Caco-2 (cell line): ENCODE measurements at regions not wholly inside any gene's neighbourhood (a gene's known extent, or its start where the extent isn't known, plus 50 kb on each side); places are given as distances from the start of the nearest gene placed in this dataset.

Experiments used
- BruUV-seq: library from RNA; stranded (reverse); fragments of 400-500 nt; replicated peaks from 2 replicates; lab custom pipeline; 2021; lab: Mats Ljungman, UMichigan
- CTCF ChIA-PET: fragments of 300-600 bp; sonication (Branson Sonifier 250); formaldehyde crosslinking; loops from one replicate; lab custom pipeline; 2022; ENCODE audit warnings: antibody characterized with exemption; lab: Charles Lee
- POLR2A ChIA-PET: fragments of 300-600 bp; sonication (Branson Sonifier 250); formaldehyde crosslinking; loops from one replicate; lab custom pipeline; 2022; ENCODE audit warnings: antibody characterized with exemption; lab: Charles Lee
- DNase-seq, 2 experiments: peaks; one replicate each; pipeline versions ENCODE4 v3.0.0 to v3.0.0-alpha.2; 2020 to 2022
- H3K27me3 ChIP-seq: replicated peaks from 2 replicates; pipeline ENCODE4 v1.6.0; 2011; ENCODE audit warnings: low read length; ENCODE audit not compliant: control insufficient read depth, insufficient read depth
- H3K36me3 ChIP-seq: 2 replicates; pipeline ENCODE4 v1.5.1; 2011; ENCODE audit warnings: low read length; ENCODE audit not compliant: control insufficient read depth, insufficient read depth
- H3K4me1 ChIP-seq: fragments of 250-450 bp; sonication (Bioruptor Pico); 2 replicates; pipeline ENCODE4 v1.5.1; 2020; ENCODE audit warnings: mild to moderate bottlenecking
- H3K4me3 ChIP-seq: 2 replicates; pipeline ENCODE4 v1.5.1; 2011; ENCODE audit warnings: low read depth, mild to moderate bottlenecking, control low read depth, low read length
- H3K9me3 ChIP-seq: fragments of 250-450 bp; sonication (Bioruptor Pico); 2 replicates; pipeline ENCODE4 v1.5.1; 2020; ENCODE audit warnings: mild to moderate bottlenecking, moderate library complexity
- H3K27ac Mint-ChIP-seq: one replicate; pipeline ENCODE4 v1.8.0; 2022; ENCODE audit warnings: mixed read lengths; ENCODE audit not compliant: unreplicated experiment
- H3K27me3 Mint-ChIP-seq: one replicate; pipeline ENCODE4 v1.8.0; 2022; ENCODE audit warnings: mixed read lengths; ENCODE audit not compliant: insufficient read depth, unreplicated experiment
- H3K36me3 Mint-ChIP-seq: one replicate; pipeline ENCODE4 v1.8.0; 2022; ENCODE audit warnings: mild to moderate bottlenecking, mixed read lengths; ENCODE audit not compliant: insufficient read depth, unreplicated experiment
- H3K4me1 Mint-ChIP-seq: one replicate; pipeline ENCODE4 v1.8.0; 2022; ENCODE audit warnings: low read depth, mixed read lengths; ENCODE audit not compliant: unreplicated experiment
- H3K4me3 Mint-ChIP-seq: one replicate; pipeline ENCODE4 v1.8.0; 2022; ENCODE audit warnings: mild to moderate bottlenecking, moderate library complexity, mixed read lengths; ENCODE audit not compliant: unreplicated experiment
- H3K9me3 Mint-ChIP-seq: one replicate; pipeline ENCODE4 v1.8.0; 2022; ENCODE audit warnings: mixed read lengths; ENCODE audit not compliant: unreplicated experiment
- CTCF ChIP-seq, 2 experiments: fragments of 200-600 bp in 1 of 2; IDR thresholded peaks; 1 replicate in 1 of 2; 2 replicates in 1 of 2; pipeline versions ENCODE4 v1.5.1 to v1.8.0; 2011 to 2022; ENCODE audit warnings: antibody characterized with exemption in 1 of 2, control low read depth in 1 of 2, inconsistent platforms in 1 of 2, low read depth in 1 of 2, low read length in 1 of 2, mild to moderate bottlenecking in 1 of 2, moderate library complexity in 1 of 2; ENCODE audit not compliant: insufficient read depth in 1 of 2, severe bottlenecking in 1 of 2, unreplicated experiment in 1 of 2
- intact Hi-C: fragments of 100-400 bp; cut with micrococcal nuclease; formaldehyde crosslinking; loops from one replicate; pipeline ENCODE4 v1.10.0; 2022; ENCODE audit not compliant: unreplicated experiment

DNA sequence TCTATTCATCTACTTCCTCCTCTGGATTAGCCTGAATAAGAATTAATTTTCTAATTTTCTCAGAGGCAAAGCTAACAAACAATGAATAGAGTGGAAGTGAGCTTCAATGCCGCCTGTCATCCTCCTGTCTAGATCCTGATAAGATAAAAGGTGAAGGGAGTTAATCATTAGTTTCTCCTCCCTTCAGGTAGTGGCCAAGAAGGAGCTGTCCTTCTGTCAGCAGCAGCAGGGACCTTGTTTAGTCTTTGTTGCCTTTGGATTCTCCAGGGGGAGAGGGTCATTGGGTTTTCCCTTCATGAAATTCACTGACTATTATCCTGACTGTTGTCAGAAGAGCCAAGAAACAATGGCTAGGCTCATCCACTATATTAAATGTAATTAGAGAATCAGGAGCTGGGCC lies 420.2 kb upstream of the GOT2 start:
- Mint-ChIP-seq H3K4me1 (no peaks in the 10 kb centered on the region), H3K27ac (no peak overlapping the region), H3K9me3 (no peaks in the 10 kb centered on the region), H3K4me3 (no peak overlapping the region), H3K27me3 (peaks cover 10% of the 10 kb centered on the region), H3K36me3 (no peaks in the 10 kb centered on the region)
- ChIA-PET CTCF (no interaction called here), POLR2A (interaction anchor here (0.6 kb wide), 1 partner anchor 9 kb away, joined by 3 read pairs; no protein-coding TSS in a partner anchor)
- BruUV-seq: no TSS peak
- H3K4me3 ChIP-seq: no peak overlapping the region
- H3K4me1 ChIP-seq: peaks cover 6% of the 10 kb centered on the region; the same call in 1 of the 2 replicates
- no peaks in the 10 kb centered on the region for H3K27me3 ChIP-seq
- TF ChIP-seq CTCF (IDR thresholded peaks at IDR 0.05; ENCODE audit: insufficient read depth in 1 of 2, low read depth in 1 of 2, low read length in 1 of 2, severe bottlenecking in 1 of 2, unreplicated experiment in 1 of 2): no peak
- no peaks in the 10 kb centered on the region for H3K9me3 ChIP-seq
- H3K36me3 ChIP-seq: no peaks in the 10 kb centered on the region
- intact Hi-C loops: no loop called here
- peak in 1 of 2 experiments; percentile 10 for DNase-seq

- no TSS peak for BruUV-seq
- peaks cover 6% of the 10 kb centered on the region for H3K27me3 Mint-ChIP-seq
- no peaks in the 10 kb centered on the region for H3K27me3 ChIP-seq
- no peaks in the 10 kb centered on the region for H3K9me3 ChIP-seq
- TF ChIP-seq CTCF (IDR thresholded peaks at IDR 0.05; ENCODE audit: insufficient read depth in 1 of 2, low read depth in 1 of 2, low read length in 1 of 2, severe bottlenecking in 1 of 2, unreplicated experiment in 1 of 2): no peak
- no peaks in the 10 kb centered on the region for H3K36me3 ChIP-seq
- intact Hi-C loops: no loop called here
- no peaks in the 10 kb centered on the region; the same call in 1 of the 2 replicates for H3K4me1 ChIP-seq
- ChIA-PET POLR2A (no interaction called here), CTCF (no interaction called here)
- no peaks in the 10 kb centered on the region for H3K4me1 Mint-ChIP-seq
- no peak for DNase-seq
- H3K27ac Mint-ChIP-seq: no peak overlapping the region
- no peak overlapping the region for H3K4me3 Mint-ChIP-seq
- H3K36me3 Mint-ChIP-seq: no peaks in the 10 kb centered on the region
- no peak overlapping the region for H3K4me3 ChIP-seq
- H3K9me3 Mint-ChIP-seq: no peaks in the 10 kb centered on the region
Measured at GRCh38 chr16:59148769-59149155, 414.6 kb upstream of the GOT2 start.

- no peaks in the 10 kb centered on the region for H3K27me3 ChIP-seq
- no peaks in the 10 kb centered on the region for H3K36me3 ChIP-seq
- intact Hi-C loops: no loop called here
- BruUV-seq: no TSS peak
- no peaks in the 10 kb centered on the region for H3K9me3 ChIP-seq
- POLR2A ChIA-PET: no interaction called here
- no peak for DNase-seq
- H3K4me1 ChIP-seq: no peaks in the 10 kb centered on the region
- Mint-ChIP-seq H3K36me3 (no peaks in the 10 kb centered on the region), H3K27me3 (peaks cover 6% of the 10 kb centered on the region), H3K9me3 (no peaks in the 10 kb centered on the region), H3K4me1 (no peaks in the 10 kb centered on the region), H3K27ac (no peak overlapping the region), H3K4me3 (no peak overlapping the region)
- no peak overlapping the region for H3K4me3 ChIP-seq
- TF ChIP-seq CTCF (IDR thresholded peaks at IDR 0.05; ENCODE audit: insufficient read depth in 1 of 2, low read depth in 1 of 2, low read length in 1 of 2, severe bottlenecking in 1 of 2, unreplicated experiment in 1 of 2): no peak
- CTCF ChIA-PET: no interaction called here
Measured at GRCh38 chr16:59148056-59148768, 414.1 kb upstream of the GOT2 start.
